OCI-LY7 (cell line): ENCODE measurements at regions not wholly inside any gene's neighbourhood (a gene's known extent, or its start where the extent isn't known, plus 50 kb on each side); places are given as distances from the start of the nearest gene placed in this dataset.

Experiments used
- EZH2phosphoT487 ChIP-seq: fragments of 200-600 bp; sonication (generic); IDR thresholded peaks from 2 replicates; pipeline ENCODE4 v1.6.1; 2018; ENCODE audit warnings: low read depth, borderline replicate concordance, mild to moderate bottlenecking, mixed run types, antibody characterized with exemption, low read length, moderate library complexity, mixed read lengths
- TF ChIP-seq, protein P1 (sequence below): fragments of 200-600 bp; sonication (generic); conservative IDR thresholded peaks from 2 replicates; pipeline ENCODE4 v1.5.1; 2014; ENCODE audit warnings: mild to moderate bottlenecking, antibody characterized with exemption, low read length, moderate library complexity, mixed read lengths

DNA sequence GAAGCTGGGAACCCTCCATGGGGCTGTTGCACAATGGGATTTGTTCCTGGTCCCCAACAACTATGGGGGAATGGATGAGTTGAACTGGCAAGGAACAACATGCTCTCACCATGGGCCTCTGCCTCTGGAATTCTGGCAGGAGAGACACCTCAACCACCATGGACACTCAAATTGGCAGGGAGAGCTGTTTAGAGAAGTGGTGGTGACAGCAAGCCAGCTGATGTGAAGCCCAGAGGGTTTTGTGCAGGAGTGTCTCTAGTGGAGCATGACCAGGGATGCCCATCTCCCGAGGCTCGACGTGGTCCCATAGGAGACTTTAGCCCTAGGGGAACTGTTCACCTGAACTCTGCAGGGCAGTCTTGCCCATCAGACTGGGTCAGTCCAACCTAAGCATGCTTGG lies 345.2 kb upstream of the CCDC196 start:
- TF ChIP-seq, protein P1, sequence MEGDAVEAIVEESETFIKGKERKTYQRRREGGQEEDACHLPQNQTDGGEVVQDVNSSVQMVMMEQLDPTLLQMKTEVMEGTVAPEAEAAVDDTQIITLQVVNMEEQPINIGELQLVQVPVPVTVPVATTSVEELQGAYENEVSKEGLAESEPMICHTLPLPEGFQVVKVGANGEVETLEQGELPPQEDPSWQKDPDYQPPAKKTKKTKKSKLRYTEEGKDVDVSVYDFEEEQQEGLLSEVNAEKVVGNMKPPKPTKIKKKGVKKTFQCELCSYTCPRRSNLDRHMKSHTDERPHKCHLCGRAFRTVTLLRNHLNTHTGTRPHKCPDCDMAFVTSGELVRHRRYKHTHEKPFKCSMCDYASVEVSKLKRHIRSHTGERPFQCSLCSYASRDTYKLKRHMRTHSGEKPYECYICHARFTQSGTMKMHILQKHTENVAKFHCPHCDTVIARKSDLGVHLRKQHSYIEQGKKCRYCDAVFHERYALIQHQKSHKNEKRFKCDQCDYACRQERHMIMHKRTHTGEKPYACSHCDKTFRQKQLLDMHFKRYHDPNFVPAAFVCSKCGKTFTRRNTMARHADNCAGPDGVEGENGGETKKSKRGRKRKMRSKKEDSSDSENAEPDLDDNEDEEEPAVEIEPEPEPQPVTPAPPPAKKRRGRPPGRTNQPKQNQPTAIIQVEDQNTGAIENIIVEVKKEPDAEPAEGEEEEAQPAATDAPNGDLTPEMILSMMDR = no peak
- no peak for TF ChIP-seq EZH2phosphoT487
